AG10803 (cell line): ENCODE measurements at regions not wholly inside any gene's neighbourhood (a gene's known extent, or its start where the extent isn't known, plus 50 kb on each side); places are given as distances from the start of the nearest gene placed in this dataset.
A peak's percentile ranks its signal among the peaks of the same experiment; 100 is the strongest.

Experiments
- DNase-seq: peaks from one replicate; pipeline ENCODE4 v3.0.0; 2010; ENCODE audit warnings: low read depth
- H3K4me3 ChIP-seq: 2 replicates; pipeline ENCODE4 v1.5.1; 2011; ENCODE audit warnings: mild to moderate bottlenecking, low read length, control low read depth
- CTCF ChIP-seq: conservative IDR thresholded peaks from 2 replicates; pipeline ENCODE4 v1.5.1; 2011; ENCODE audit warnings: mild to moderate bottlenecking, low read length, control low read depth, inconsistent platforms

DNA sequence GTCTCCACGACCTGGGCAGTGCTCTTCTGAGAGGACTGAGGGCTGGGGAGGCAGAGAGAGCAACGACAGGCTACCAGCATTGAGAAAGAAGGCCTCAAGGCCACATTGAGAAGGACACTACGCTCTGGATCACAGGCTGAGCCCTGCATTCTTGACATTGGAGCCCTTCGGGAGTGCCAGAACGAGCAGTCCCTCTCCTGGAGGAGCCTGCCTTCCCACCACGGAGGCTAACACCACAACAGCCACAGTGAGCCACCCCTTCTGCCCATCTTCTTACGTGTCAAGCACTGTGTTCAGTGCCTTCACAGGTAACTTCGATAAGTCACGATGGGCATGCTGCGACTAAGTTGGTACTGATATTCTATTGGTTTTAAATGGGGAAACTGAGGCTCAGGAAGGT, 267.8 kb downstream of the RPS24 start:
- no peak overlapping the region for H3K4me3 ChIP-seq
- no peak for DNase-seq
- no peak for TF ChIP-seq CTCF

DNA sequence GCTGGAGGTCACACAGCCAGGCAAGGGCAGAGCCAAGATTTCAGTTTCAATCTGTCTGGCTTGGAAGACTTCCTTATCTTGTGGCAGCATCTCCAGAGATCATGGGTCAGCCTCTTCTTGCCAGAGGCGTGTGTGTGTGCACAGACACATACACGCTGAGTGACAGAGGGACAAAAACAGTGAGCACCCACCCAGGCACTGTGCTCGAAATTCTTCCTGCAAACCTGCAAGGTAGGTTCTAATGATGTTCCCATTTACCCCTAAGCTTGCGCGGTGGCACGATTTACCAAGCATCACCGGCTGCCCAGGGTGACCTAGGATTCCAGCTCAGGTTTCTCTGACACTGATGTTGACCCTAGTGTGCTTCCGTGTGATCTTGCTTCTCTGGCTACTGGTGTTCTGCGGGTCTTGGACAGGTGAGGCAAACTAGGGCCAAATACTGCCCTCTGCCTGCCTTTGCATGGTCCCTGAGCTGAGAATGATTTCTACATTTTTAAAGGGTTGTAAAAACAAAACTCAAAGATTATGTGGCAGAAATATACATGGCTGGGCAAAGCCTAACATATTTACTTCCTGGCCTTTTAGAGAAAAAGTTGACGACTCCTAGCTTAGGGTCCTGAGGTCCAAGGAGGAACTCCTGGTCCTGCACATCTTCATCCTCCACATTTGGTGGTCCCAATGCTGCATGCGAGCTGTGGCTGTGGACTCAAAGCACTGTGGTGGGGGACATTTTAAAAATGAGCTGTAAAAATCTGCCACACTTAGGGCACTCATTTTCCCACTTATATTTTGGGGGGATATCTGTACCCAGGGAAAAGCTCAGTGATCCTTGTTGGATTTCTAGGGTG, 268.5 kb downstream of the RPS24 start:
- no peak for DNase-seq
- peak; percentile 24; the same call in 1 of the 2 replicates for TF ChIP-seq CTCF
- H3K4me3 ChIP-seq, result peak overlapping the region; percentile 78

DNA sequence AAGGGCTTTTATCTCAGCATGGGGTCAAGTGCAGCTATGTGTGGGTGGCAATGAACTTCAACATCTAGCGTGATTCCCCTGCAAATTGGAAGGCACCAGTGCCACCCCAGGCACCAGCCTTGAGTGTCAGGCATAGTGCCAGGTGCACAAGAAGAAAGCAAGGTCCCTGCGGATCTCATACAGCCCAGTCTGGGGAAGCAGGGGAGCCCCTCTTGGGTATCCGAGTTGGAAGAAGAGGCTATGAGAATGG, 269.0 kb downstream of the RPS24 start:
- no peak for DNase-seq
- H3K4me3 ChIP-seq, result peak overlapping the region; percentile 78
- no peak for TF ChIP-seq CTCF

- peak; percentile 50 for TF ChIP-seq CTCF
- peak overlapping the region; percentile 78 for H3K4me3 ChIP-seq
- DNase-seq, result peak; percentile 93
These were observed 269.6 kb downstream of the RPS24 start for GRCh38 chr10:78302989-78303854.

- no peak overlapping the region for H3K4me3 ChIP-seq
- TF ChIP-seq CTCF, result no peak
These were observed 270.7 kb downstream of the RPS24 start for GRCh38 chr10:78304091-78305045.

DNA sequence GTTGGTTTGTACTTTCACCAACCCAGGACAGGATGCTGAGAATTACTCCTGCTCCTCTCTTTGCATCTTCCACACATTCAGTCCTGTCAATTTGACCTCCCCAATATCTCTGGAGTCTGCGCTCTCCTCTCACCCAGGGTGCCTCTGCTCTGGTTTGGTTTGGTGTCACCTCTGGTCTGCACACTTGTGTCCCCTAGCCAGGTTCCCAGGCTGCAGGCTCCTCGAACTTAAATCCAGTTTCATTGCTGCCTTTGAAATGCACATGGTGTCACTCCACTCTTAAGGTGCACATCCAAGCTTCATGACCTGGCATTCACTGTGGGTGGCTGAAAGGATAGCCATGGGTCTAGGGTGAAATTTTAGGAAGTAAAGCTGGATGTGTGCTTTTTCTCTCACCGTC, 271.6 kb downstream of the RPS24 start:
- no peak for TF ChIP-seq CTCF
- no peak for DNase-seq
- H3K4me3 ChIP-seq, result no peak overlapping the region

More at GRCh38 chr10:78304091-78305045, 270.7 kb downstream of the RPS24 start:
- no peak for DNase-seq
